ENCODE measurements at regions not wholly inside any gene's neighbourhood (a gene's known extent, or its start where the extent isn't known, plus 50 kb on each side); places are given as distances from the start of the nearest gene placed in this dataset.

DNA sequence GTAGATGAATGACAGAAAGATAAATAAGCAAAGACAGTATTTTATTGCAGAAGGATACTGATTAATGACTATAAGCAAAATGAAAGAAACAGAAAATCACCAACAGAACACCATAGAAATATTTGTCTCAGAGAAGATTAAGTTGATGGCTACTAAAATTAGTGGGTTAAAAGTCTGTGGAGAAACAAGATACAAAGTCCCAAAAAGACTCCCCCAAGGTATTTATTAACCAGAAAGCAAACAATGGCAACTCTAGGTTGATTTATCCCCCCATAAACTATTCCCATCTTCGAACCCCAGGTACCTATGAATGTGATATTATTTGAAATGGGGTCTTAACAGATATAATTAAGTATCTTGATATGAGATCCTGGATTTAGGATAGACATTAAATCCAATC lies 1104.5 kb upstream of the PHF14 start:
- H3K27ac ChIP-seq, result no peak overlapping the region
- no peaks in the 10 kb centered on the region for H3K27me3 ChIP-seq
- DNase-seq (ENCODE audit: low spot score in 2 of 2), result no peak
- no peaks in the 10 kb centered on the region for H3K36me3 ChIP-seq
- H3K9me3 ChIP-seq, result peaks cover 0 to 6% of the 10 kb centered on the region in 2 donors
- H3K4me3 ChIP-seq, result no peak overlapping the region
- H3K4me1 ChIP-seq, result no peaks in the 10 kb centered on the region
- intact Hi-C loops (cut with DNase I; ENCODE audit: low total_unique reads), result no loop called here
- no peak for TF ChIP-seq POLR2AphosphoS5 (IDR thresholded peaks at IDR 0.05)
- TF ChIP-seq, protein P1, sequence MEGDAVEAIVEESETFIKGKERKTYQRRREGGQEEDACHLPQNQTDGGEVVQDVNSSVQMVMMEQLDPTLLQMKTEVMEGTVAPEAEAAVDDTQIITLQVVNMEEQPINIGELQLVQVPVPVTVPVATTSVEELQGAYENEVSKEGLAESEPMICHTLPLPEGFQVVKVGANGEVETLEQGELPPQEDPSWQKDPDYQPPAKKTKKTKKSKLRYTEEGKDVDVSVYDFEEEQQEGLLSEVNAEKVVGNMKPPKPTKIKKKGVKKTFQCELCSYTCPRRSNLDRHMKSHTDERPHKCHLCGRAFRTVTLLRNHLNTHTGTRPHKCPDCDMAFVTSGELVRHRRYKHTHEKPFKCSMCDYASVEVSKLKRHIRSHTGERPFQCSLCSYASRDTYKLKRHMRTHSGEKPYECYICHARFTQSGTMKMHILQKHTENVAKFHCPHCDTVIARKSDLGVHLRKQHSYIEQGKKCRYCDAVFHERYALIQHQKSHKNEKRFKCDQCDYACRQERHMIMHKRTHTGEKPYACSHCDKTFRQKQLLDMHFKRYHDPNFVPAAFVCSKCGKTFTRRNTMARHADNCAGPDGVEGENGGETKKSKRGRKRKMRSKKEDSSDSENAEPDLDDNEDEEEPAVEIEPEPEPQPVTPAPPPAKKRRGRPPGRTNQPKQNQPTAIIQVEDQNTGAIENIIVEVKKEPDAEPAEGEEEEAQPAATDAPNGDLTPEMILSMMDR (IDR thresholded peaks at IDR 0.05), result no peak
- no peak for TF ChIP-seq POLR2A (IDR thresholded peaks at IDR 0.05)

GRCh38 chr7:9869566-9869965 lies 1104.1 kb upstream of the PHF14 start:
- no peak overlapping the region for H3K4me3 ChIP-seq
- H3K4me1 ChIP-seq, result no peaks in the 10 kb centered on the region
- no peak overlapping the region for H3K27ac ChIP-seq
- DNase-seq (ENCODE audit: low spot score in 2 of 2), result no peak
- TF ChIP-seq POLR2A (IDR thresholded peaks at IDR 0.05), result no peak
- TF ChIP-seq, protein P1 (IDR thresholded peaks at IDR 0.05), result no peak
- no peak for TF ChIP-seq POLR2AphosphoS5 (IDR thresholded peaks at IDR 0.05)
- H3K36me3 ChIP-seq, result no peaks in the 10 kb centered on the region
- H3K9me3 ChIP-seq, result peaks cover 0 to 6% of the 10 kb centered on the region in 2 donors
- H3K27me3 ChIP-seq, result no peaks in the 10 kb centered on the region
- intact Hi-C loops (cut with DNase I; ENCODE audit: low total_unique reads), result no loop called here

- H3K4me1 ChIP-seq, result no peaks in the 10 kb centered on the region
- TF ChIP-seq POLR2AphosphoS5 (IDR thresholded peaks at IDR 0.05) (no peak), POLR2A (IDR thresholded peaks at IDR 0.05) (no peak)
- TF ChIP-seq, protein P1 (IDR thresholded peaks at IDR 0.05), result no peak
- H3K27me3 ChIP-seq, result no peaks in the 10 kb centered on the region
- no peaks in the 10 kb centered on the region for H3K36me3 ChIP-seq
- no peak overlapping the region for H3K4me3 ChIP-seq
- no peak for DNase-seq (ENCODE audit: low spot score in 2 of 2)
- no peak overlapping the region for H3K27ac ChIP-seq
- intact Hi-C loops (cut with DNase I; ENCODE audit: low total_unique reads), result no loop called here
- peaks cover 0 to 6% of the 10 kb centered on the region in 2 donors for H3K9me3 ChIP-seq
Observed at GRCh38 chr7:9870674-9871073, 1103.0 kb upstream of the PHF14 start.

GRCh38 chr7:9874182-9874581 lies 1099.5 kb upstream of the PHF14 start:
- intact Hi-C loops (cut with DNase I; ENCODE audit: low total_unique reads), result no loop called here
- Histone ChIP-seq H3K27ac (no peak overlapping the region), H3K4me1 (no peaks in the 10 kb centered on the region), H3K27me3 (no peaks in the 10 kb centered on the region), H3K9me3 (no peaks in the 10 kb centered on the region), H3K4me3 (no peak overlapping the region), H3K36me3 (no peaks in the 10 kb centered on the region)
- no peak for DNase-seq (ENCODE audit: low spot score in 2 of 2)
- TF ChIP-seq, protein P1 (IDR thresholded peaks at IDR 0.05), result no peak
- TF ChIP-seq POLR2AphosphoS5 (IDR thresholded peaks at IDR 0.05) (no peak), POLR2A (IDR thresholded peaks at IDR 0.05) (no peak)

DNA sequence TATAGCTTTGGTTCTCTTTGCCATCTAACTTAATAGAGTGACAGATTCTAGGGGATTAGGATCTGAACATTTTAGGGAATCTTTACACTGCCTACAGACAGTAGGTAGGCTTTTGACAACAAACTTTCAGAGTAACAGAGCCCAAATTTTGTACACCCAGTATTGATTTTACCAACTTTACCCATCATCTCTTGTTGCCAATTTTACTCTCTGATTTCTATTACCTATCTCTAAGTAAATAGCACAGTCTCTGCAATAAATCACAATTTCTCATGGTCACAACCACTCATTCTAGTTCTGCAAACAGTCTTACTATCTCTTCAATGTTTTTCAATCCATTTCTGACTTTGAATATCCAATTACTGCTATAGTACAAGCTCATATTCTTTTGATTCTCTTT lies 1097.6 kb upstream of the PHF14 start:
- intact Hi-C loops (cut with DNase I; ENCODE audit: low total_unique reads), result no loop called here
- H3K4me3 ChIP-seq, result no peak overlapping the region
- H3K27me3 ChIP-seq, result no peaks in the 10 kb centered on the region
- H3K4me1 ChIP-seq, result no peaks in the 10 kb centered on the region
- H3K27ac ChIP-seq, result no peak overlapping the region
- no peaks in the 10 kb centered on the region for H3K9me3 ChIP-seq
- no peak for DNase-seq (ENCODE audit: low spot score in 2 of 2)
- no peaks in the 10 kb centered on the region for H3K36me3 ChIP-seq
- TF ChIP-seq POLR2AphosphoS5 (IDR thresholded peaks at IDR 0.05) (no peak), POLR2A (IDR thresholded peaks at IDR 0.05) (no peak)
- TF ChIP-seq, protein P1 (IDR thresholded peaks at IDR 0.05), result no peak
